Activated CD4-positive, alpha-beta T cell treated with anti-CD3 and anti-CD28 coated beads, Interleukin-2, amount 50 U/mL, for 16 hours (primary cell): ENCODE measurements at regions not wholly inside any gene's neighbourhood (a gene's known extent, or its start where the extent isn't known, plus 50 kb on each side); places are given as distances from the start of the nearest gene placed in this dataset.
"Not testable (repeated sequence)": the region's sequence is repeated elsewhere in the genome, so short reads cannot be mapped to it uniquely, and the experiment has no call there.

Experiments used
- DNase-seq: peaks from one replicate; pipeline ENCODE4 v3.0.0-alpha.2; 2020

DNA sequence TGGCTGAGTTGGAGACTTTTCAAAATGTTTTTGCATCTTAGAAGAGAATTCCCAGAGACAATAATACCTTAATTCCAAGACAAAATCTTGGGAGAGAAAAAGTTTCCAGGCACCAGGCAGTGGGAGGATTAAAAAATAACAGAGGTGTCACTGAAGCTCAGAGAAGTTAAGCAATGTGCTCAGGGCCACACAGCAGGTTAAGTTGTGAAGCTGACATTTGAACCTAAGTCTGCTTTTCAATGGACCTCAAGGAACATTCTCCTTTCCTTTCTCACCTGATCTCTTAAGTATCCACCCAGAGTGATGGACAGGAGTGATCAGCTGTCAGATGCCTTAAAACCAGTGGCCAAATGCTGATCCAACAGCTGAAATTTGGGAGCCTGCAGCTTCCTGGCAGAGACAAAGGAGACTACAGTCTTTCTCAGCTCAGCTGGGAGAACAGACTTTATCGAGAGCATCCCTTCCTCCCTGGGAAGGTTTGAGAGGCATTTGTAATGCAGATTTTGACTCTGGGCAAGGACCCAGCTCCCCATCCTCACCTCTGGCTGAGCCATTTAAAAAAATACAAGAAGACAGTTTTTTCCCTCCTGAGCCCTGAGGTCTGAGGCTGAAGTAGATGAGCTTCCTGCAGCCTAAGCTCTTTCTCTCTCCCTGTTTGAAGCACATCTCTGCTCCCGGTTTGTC lies 174.9 kb upstream of the RPH3A start:
- no peak for DNase-seq

GRCh38 chr12:112617153-112617505 lies 174.4 kb upstream of the RPH3A start:
- no peak for DNase-seq

DNA sequence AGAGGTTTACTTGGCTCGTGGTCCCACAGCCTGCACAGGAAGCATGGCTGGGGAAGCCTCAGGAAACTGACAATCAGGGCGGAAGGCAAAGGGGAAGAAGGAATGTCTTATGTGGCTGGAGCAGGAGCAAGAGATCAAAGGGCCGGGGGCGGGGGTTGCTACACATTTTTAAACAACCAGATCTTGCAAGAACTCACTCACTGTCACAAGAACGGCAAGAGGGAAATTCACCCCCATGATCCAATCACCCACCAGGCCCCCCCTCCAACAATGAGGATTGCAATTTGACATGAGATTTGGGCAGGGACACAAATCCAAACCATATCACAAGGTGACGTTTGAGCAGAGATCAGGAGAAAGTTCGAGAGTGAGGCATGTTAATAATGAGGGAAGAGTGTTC lies 163.7 kb upstream of the RPH3A start:
- DNase-seq, result no peak

GRCh38 chr12:112631974-112632373 lies 159.6 kb upstream of the RPH3A start:
- not testable (repeated sequence) for DNase-seq

- DNase-seq, result no peak
Observed at GRCh38 chr12:112635036-112635435, 156.5 kb upstream of the RPH3A start.

DNA sequence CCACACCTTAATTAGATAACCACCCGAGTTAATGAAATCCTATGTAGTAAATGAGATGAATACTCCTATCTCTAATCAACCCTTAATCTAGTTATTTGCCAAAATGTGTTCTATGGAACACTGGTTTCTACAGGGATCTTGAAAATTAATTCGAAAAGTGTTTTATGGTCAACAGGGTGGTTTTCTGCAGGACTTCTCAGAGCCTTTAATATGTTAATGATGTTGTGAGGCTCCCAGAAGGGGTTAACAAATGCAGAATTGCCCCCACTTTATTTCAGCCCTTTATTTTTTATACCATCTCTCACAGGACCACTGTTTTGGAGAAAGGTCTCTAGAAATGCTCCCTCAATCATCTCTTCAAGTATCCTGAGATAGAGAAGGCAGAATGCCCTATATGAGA lies 153.1 kb upstream of the RPH3A start:
- DNase-seq, result no peak

DNA sequence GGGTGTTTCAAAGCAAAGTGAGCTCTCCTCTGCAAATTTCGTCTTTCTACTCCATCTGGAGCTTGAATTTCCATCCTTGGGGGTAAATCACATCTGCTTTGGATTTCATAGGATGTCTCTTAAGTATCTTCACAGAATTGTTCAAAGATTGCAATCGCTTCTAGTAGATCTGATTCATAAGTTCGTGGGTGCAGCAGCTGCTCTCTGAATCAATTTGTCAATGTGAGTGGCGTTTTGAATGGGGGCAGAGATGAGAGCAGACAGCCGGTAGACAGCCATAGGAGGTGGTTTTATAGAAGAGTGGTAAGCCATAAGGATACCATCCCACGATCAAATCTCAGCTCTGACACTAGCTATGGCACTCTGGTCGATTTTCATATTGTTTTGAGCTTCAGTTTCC lies 146.0 kb upstream of the RPH3A start:
- no peak for DNase-seq

- DNase-seq, result no peak
Observed at GRCh38 chr12:112656141-112656540, 135.4 kb upstream of the RPH3A start.

DNA sequence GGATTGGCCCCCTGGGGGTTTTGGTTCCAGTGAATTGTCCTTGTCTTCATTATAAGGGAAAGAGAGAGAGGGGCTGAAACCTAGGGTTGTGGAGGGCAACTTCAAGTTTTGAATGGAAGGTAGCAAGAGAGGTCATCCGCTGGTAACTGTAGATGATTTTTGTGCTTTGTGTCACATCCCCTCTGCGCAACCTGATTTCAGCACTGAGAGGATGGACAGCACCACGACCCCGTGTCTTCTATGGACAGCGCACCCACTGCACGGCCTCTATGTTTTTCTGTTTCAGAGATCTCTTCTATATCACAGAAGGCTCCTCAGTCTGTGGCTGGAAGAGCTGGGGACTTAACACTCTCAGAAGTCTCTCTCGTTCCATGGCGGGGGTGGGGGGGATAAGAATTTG lies 127.0 kb upstream of the RPH3A start:
- DNase-seq, result no peak

GRCh38 chr12:112665958-112666357 lies 125.6 kb upstream of the RPH3A start:
- no peak for DNase-seq

DNA sequence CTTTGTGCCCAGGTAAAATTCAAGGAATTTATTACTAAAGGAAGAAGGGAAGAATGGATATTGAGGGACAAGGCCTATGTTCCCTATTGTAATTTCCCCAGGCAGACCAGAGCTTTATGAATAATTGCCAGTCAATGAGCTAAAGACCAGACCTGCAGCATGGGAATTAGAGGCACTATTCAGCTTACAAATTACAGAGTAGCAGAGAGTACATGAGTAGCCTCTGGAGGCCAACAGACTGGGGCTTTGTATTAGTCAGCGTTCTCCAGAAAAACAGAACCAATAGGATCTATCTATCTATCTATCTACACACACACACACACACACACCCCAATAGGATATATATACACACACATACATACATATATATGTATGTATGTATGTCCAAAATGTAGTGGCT lies 120.0 kb upstream of the RPH3A start:
- DNase-seq, result no peak

- no peak for DNase-seq
Observed at GRCh38 chr12:112674539-112674938, 117.0 kb upstream of the RPH3A start.

GRCh38 chr12:112676507-112676906 lies 115.0 kb upstream of the RPH3A start:
- DNase-seq, result no peak

- DNase-seq, result no peak
Observed at GRCh38 chr12:112677050-112677765, 114.3 kb upstream of the RPH3A start.

- DNase-seq, result no peak
Observed at GRCh38 chr12:112680993-112681392, 110.6 kb upstream of the RPH3A start.

DNA sequence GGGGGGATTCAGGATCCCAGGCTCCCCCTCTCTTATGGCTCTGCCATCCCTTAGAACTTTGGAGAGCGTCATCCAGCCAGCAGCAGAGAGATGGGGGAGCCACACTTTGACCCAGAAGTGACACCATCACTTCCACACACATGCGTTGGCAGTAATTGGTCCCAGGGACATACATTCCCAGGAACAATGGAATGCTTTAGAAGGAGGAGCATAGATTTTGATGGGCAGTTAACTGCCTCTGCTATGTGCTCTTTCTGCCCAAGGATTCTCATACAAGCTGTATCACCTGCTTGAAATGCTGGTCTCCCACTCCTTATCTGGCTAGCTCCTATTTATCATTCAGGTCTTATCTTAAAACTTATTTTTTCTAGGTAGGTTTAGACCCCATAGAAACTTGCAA lies 109.0 kb upstream of the RPH3A start:
- no peak for DNase-seq

DNA sequence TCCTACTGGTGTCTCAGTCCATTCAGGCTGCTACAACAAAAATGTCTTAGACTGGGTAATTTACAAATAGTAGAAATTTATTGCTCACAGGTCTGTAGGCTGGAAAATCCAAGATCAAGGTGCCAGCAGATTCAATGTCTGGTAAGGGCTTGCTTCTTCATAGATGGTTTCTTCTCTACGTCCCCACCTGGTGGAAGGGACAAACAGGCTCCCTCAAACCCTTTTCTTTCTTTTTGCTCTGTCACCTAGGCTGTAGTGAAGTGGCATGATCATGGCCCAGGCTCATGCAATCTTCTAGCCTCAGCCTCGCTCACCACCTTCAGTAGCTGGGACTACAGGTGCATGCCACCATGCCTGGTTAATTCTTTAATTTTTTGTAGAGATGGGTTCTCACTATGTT lies 106.8 kb upstream of the RPH3A start:
- DNase-seq, result no peak

- DNase-seq, result no peak
Observed at GRCh38 chr12:112685321-112685720, 106.2 kb upstream of the RPH3A start.

DNA sequence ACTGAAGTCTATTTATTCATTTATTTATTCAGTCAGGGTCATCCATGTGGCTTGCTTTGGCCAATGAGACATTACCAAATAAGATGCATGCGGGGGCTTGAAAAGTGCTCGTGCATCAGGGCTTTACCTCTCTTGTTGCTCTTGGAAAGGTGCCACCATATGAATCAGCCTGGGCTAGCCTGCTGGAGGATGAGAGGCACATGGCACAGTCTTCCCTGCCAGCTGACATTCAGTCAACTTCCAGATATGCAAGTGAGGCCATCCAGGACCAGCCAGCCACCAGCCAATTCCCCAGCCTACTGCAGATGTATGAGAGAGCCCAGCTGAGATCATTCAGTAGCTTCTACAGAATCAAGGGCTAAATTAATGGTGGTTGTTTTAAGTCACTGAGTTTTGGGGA lies 105.2 kb upstream of the RPH3A start:
- DNase-seq, result no peak

DNA sequence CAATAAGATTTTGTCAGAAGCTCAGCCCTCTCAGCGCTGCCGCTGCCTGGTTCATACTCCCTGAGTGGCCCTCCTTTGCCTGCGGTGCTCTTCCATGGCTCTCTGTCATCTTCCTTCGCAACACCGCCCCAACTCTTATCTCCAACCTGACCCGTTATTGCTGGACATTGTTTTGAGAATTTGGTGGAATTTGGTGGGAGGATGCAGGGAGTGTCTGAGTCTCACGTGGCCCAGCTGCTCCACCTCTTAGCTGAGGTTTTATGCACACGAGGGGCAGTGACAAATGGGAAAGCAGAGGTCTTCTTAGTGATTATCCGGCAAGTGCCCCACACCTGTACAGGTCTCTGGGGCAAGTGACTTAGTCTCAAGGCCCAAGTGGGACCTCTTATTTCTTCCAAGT lies 97.5 kb upstream of the RPH3A start:
- DNase-seq, result no peak

- not testable (repeated sequence) for DNase-seq
Observed at GRCh38 chr12:112697441-112697840, 94.1 kb upstream of the RPH3A start.

DNA sequence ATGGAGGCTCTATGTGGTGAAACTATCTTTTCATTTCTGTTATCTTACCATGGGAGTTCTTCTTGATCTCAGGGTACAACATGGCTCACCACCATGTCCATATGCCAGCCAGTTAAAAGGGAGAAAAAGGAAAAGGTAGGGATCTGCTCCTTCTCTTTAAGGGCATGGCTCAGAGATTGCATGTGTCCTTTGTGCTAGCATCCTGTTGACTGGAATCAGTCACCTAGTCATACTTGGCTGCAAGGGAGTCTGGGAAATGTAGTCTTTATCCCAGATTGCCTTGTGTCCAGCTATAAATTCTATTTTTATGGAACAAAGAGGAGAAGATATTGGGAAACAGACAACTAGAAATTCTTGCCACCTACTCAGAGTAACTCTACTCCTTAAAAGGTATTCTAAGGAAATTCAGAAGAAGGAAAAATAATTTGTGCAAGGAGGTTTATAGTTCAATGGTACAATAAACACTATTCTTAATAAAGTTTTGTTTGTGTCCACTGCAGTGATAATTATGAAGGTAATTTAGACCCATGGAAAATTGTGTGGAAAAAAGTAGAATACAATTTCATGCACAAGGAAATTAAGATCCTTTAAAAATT lies 86.4 kb upstream of the RPH3A start:
- no peak for DNase-seq

DNA sequence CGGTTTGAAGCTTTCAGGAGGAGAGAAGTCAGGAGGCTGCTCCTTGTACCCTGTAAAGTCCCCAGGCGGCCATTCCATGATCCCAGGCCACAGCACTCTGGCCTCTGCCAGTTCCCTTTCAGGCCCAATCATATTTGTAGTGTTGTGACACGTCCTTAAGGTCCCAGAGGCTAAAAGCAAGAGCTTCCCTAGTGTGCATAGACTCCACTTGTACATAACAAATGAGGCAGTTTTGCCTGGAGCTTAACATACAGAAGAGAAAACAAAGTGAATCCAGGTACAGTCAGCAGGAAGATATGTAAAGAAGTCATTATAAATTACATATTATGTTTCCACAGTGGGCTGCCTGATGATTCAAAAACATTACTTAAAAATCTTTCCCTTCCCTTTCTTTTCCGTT lies 81.1 kb upstream of the RPH3A start:
- DNase-seq, result no peak

GRCh38 chr12:112711026-112711425 lies 80.5 kb upstream of the RPH3A start:
- no peak for DNase-seq

DNA sequence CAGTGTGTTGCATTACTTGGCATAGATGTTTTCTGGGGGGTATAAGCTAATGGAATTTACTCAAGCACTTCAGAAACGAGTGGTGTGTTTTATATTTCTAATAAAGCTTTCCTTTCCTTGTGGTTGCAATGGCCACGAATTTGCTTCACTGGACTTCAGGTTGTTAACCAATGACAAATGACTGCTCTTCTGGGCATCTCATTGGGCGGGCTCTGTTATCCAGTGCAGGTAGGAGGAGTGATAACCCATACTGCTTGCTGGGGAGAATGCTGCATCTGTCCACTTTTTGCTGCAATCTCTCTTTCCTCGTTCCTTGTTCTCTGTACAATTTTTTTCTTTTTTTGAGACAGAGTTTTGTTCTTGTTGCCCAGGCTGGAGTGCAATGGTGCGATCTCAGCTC lies 80.0 kb upstream of the RPH3A start:
- DNase-seq, result no peak
